ENCODE measurements at regions not wholly inside any gene's neighbourhood (a gene's known extent, or its start where the extent isn't known, plus 50 kb on each side); places are given as distances from the start of the nearest gene placed in this dataset.

- TF ChIP-seq ZKSCAN5 (CRISPR knock-in tag; IDR thresholded peaks at IDR 0.05) (no peak), MXI1 (IDR thresholded peaks at IDR 0.05; ENCODE audit: borderline replicate concordance, low read depth, low read length) (no peak), ZBTB2 (CRISPR knock-in tag; IDR thresholded peaks at IDR 0.05; ENCODE audit: low read depth) (no peak), ZNF20 (CRISPR knock-in tag; IDR thresholded peaks at IDR 0.05) (no peak), ZNF530 (CRISPR knock-in tag; IDR thresholded peaks at IDR 0.05; ENCODE audit: low read depth) (no peak), AFF4 (CRISPR knock-in tag; IDR thresholded peaks at IDR 0.05) (no peak), ZBTB34 (CRISPR knock-in tag; IDR thresholded peaks at IDR 0.05) (no peak), MNT (IDR thresholded peaks at IDR 0.05) (no peak)
These were observed 355.6 kb downstream of the PAX3 start (continued) for GRCh38 chr2:221943076-221943810.

Measured in HepG2 (cell line).